Limb (tissue), 2 donors: ENCODE measurements at regions not wholly inside any gene's neighbourhood (a gene's known extent, or its start where the extent isn't known, plus 50 kb on each side); places are given as distances from the start of the nearest gene placed in this dataset.

Source experiments
- DNase-seq, 2 donors: peaks; one replicate each; pipeline ENCODE4 v3.0.0-alpha.2; 2016; ENCODE audit errors: extremely low spot score in 2 of 2

- no peak for DNase-seq
Observed at GRCh38 chr13:38519229-38519911, 167.5 kb upstream of the FREM2 start.

GRCh38 chr13:38520041-38520440 is 166.8 kb upstream of the FREM2 start:
- DNase-seq = no peak

GRCh38 chr13:38527140-38527539 is 159.7 kb upstream of the FREM2 start:
- DNase-seq = no peak

- no peak for DNase-seq
Observed at GRCh38 chr13:38528986-38529385, 157.9 kb upstream of the FREM2 start.

GRCh38 chr13:38530492-38530891 is 156.4 kb upstream of the FREM2 start:
- DNase-seq = peak in 1 of 2 donors; percentile 55

- DNase-seq = no peak
Observed at GRCh38 chr13:38535261-38535660, 151.6 kb upstream of the FREM2 start.

GRCh38 chr13:38537051-38537450 is 149.8 kb upstream of the FREM2 start:
- no peak for DNase-seq

GRCh38 chr13:38538422-38538821 is 148.5 kb upstream of the FREM2 start:
- DNase-seq = no peak

- DNase-seq = no peak
Observed at GRCh38 chr13:38539632-38540031, 147.2 kb upstream of the FREM2 start.

GRCh38 chr13:38542601-38543000 is 144.3 kb upstream of the FREM2 start:
- no peak for DNase-seq

- DNase-seq = no peak
Observed at GRCh38 chr13:38543561-38543960, 143.3 kb upstream of the FREM2 start.

GRCh38 chr13:38563739-38564138 is 123.1 kb upstream of the FREM2 start:
- no peak for DNase-seq

GRCh38 chr13:38564256-38565150 is 122.4 kb upstream of the FREM2 start:
- DNase-seq = no peak

- DNase-seq = no peak
Observed at GRCh38 chr13:38566023-38566422, 120.9 kb upstream of the FREM2 start.

- peak in 1 of 2 donors; percentile 40 for DNase-seq
Observed at GRCh38 chr13:38566519-38566918, 120.4 kb upstream of the FREM2 start.

GRCh38 chr13:38570706-38571105 is 116.2 kb upstream of the FREM2 start:
- no peak for DNase-seq

GRCh38 chr13:38575427-38575826 is 111.5 kb upstream of the FREM2 start:
- no peak for DNase-seq

- DNase-seq = no peak
Observed at GRCh38 chr13:38577048-38577447, 109.8 kb upstream of the FREM2 start.

- peak in 1 of 2 donors; percentile 51 for DNase-seq
Observed at GRCh38 chr13:38582133-38582532, 104.7 kb upstream of the FREM2 start.

- no peak for DNase-seq
Observed at GRCh38 chr13:38590230-38590629, 96.6 kb upstream of the FREM2 start.

GRCh38 chr13:38590796-38591507 is 95.9 kb upstream of the FREM2 start:
- DNase-seq = no peak

GRCh38 chr13:38602266-38602665 is 84.6 kb upstream of the FREM2 start:
- DNase-seq = no peak
